Prostate gland (tissue), 2 donors: ENCODE measurements at regions not wholly inside any gene's neighbourhood (a gene's known extent, or its start where the extent isn't known, plus 50 kb on each side); places are given as distances from the start of the nearest gene placed in this dataset.

Experiments used
- DNase-seq: peaks from one replicate; pipeline ENCODE4 v3.0.0-alpha.2; 2019; ENCODE audit warnings: low spot score
- H3K27ac ChIP-seq, 2 donors: fragments of 200-600 bp; sonication (generic); 2 replicates each; pipeline ENCODE4 v1.5.1; 2017 to 2019
- H3K27me3 ChIP-seq: fragments of 200-600 bp; sonication (generic); replicated peaks from 2 replicates; pipeline ENCODE4 v1.5.1; 2019; ENCODE audit not compliant: insufficient read depth
- H3K36me3 ChIP-seq, 2 donors: fragments of 200-600 bp; sonication (generic); 1 replicate in 1 of 2; 2 replicates in 1 of 2; pipeline versions ENCODE4 v1.5.1 to v1.8.1; 2017 to 2019
- H3K4me1 ChIP-seq: fragments of 200-600 bp; sonication (generic); replicated peaks from 2 replicates; pipeline ENCODE4 v1.5.1; 2019
- H3K4me3 ChIP-seq, 2 donors: fragments of 200-600 bp; sonication (generic); 2 replicates each; pipeline ENCODE4 v1.5.1; 2017 to 2019
- H3K9me3 ChIP-seq: fragments of 200-600 bp; sonication (generic); 2 replicates; pipeline ENCODE4 v1.5.1; 2017
- CTCF ChIP-seq, 4 experiments: fragments of 200-600 bp in 2 of 4; fragments of 450-650 bp in 2 of 4; sonication (generic) in 2 of 4; IDR thresholded peaks; 1 replicate in 3 of 4; 2 replicates in 1 of 4; pipeline ENCODE4 v1.5.1; 2016 to 2019; ENCODE audit warnings: antibody characterized with exemption in 4 of 4, mild to moderate bottlenecking in 2 of 4, moderate library complexity in 2 of 4
- POLR2A ChIP-seq: fragments of 450-650 bp; IDR thresholded peaks from one replicate; pipeline ENCODE4 v1.6.1; 2016; ENCODE audit warnings: antibody characterized with exemption, mild to moderate bottlenecking
- POLR2AphosphoS5 ChIP-seq: sonication (generic); formaldehyde crosslinking; IDR thresholded peaks from one replicate; pipeline ENCODE4 v1.6.1; 2017; ENCODE audit warnings: antibody characterized with exemption
- WGBS: methylation state at CpG from one replicate; pipeline ENCODE4 v1.1.5; 2018; 5-methylcytosine and 5-hydroxymethylcytosine counted together
- intact Hi-C: fragments of 100-400 bp; cut with DNase I; formaldehyde crosslinking; loops from one replicate; pipeline ENCODE4 v1.14.2; 2022

GRCh38 chr1:4531842-4532241 is 122.6 kb upstream of the AJAP1 start:
- H3K27ac ChIP-seq = no peak overlapping the region
- H3K4me1 ChIP-seq = no peaks in the 10 kb centered on the region
- TF ChIP-seq POLR2AphosphoS5 = no peak
- TF ChIP-seq CTCF (IDR thresholded peaks at IDR 0.05) = no peak
- no peak for TF ChIP-seq POLR2A
- no peaks in the 10 kb centered on the region for H3K27me3 ChIP-seq
- DNase-seq = no peak
- H3K36me3 ChIP-seq = no peaks in the 10 kb centered on the region
- WGBS = 74% methylated on average over 5 of the region's 5 CpGs
- intact Hi-C loops = no loop called here
- no peaks in the 10 kb centered on the region for H3K9me3 ChIP-seq
- no peak overlapping the region for H3K4me3 ChIP-seq

- Histone ChIP-seq H3K4me3 (no peak overlapping the region), H3K4me1 (no peaks in the 10 kb centered on the region), H3K27ac (no peak overlapping the region), H3K9me3 (no peaks in the 10 kb centered on the region), H3K36me3 (no peaks in the 10 kb centered on the region), H3K27me3 (no peaks in the 10 kb centered on the region)
- 90% methylated on average over 4 of the region's 4 CpGs for WGBS
- intact Hi-C loops = no loop called here
- no peak for TF ChIP-seq POLR2A
- no peak for TF ChIP-seq CTCF (IDR thresholded peaks at IDR 0.05)
- no peak for TF ChIP-seq POLR2AphosphoS5
- no peak for DNase-seq
These were observed 121.8 kb upstream of the AJAP1 start for GRCh38 chr1:4532656-4533055.

- WGBS = 79% methylated on average over 4 of the region's 4 CpGs
These were observed 107.5 kb upstream of the AJAP1 start for GRCh38 chr1:4546911-4547310.

GRCh38 chr1:4549930-4550329 is 104.5 kb upstream of the AJAP1 start:
- H3K27ac ChIP-seq = no peak overlapping the region
- H3K9me3 ChIP-seq = no peaks in the 10 kb centered on the region
- no peak for TF ChIP-seq CTCF (IDR thresholded peaks at IDR 0.05)
- no peak for TF ChIP-seq POLR2AphosphoS5
- TF ChIP-seq POLR2A = no peak
- H3K27me3 ChIP-seq = no peaks in the 10 kb centered on the region
- no peak for DNase-seq
- H3K4me3 ChIP-seq = no peak overlapping the region
- WGBS = 30% methylated on average over 3 of the region's 3 CpGs
- intact Hi-C loops = no loop called here
- no peaks in the 10 kb centered on the region for H3K4me1 ChIP-seq
- no peaks in the 10 kb centered on the region for H3K36me3 ChIP-seq

More at GRCh38 chr1:4546911-4547310, 107.5 kb upstream of the AJAP1 start:
- H3K27me3 ChIP-seq = no peaks in the 10 kb centered on the region
- no peak for DNase-seq
- no peaks in the 10 kb centered on the region for H3K4me1 ChIP-seq
- no peak for TF ChIP-seq POLR2A
- no peak for TF ChIP-seq POLR2AphosphoS5
- TF ChIP-seq CTCF (IDR thresholded peaks at IDR 0.05) = no peak
- H3K4me3 ChIP-seq = no peak overlapping the region
- no peaks in the 10 kb centered on the region for H3K9me3 ChIP-seq
- no peaks in the 10 kb centered on the region for H3K36me3 ChIP-seq
- intact Hi-C loops = no loop called here
- no peak overlapping the region for H3K27ac ChIP-seq

GRCh38 chr1:4550941-4551340 is 103.5 kb upstream of the AJAP1 start:
- H3K36me3 ChIP-seq = no peaks in the 10 kb centered on the region
- no peak overlapping the region for H3K4me3 ChIP-seq
- TF ChIP-seq POLR2AphosphoS5 (no peak), POLR2A (no peak)
- H3K4me1 ChIP-seq = no peaks in the 10 kb centered on the region
- intact Hi-C loops = no loop called here
- H3K27ac ChIP-seq = no peak overlapping the region
- WGBS = 38% methylated on average over 2 of the region's 2 CpGs
- DNase-seq = no peak
- H3K27me3 ChIP-seq = no peaks in the 10 kb centered on the region
- no peaks in the 10 kb centered on the region for H3K9me3 ChIP-seq
